NB4 (cell line): ENCODE measurements at regions not wholly inside any gene's neighbourhood (a gene's known extent, or its start where the extent isn't known, plus 50 kb on each side); places are given as distances from the start of the nearest gene placed in this dataset.

Experiments used
- MYC ChIP-seq: IDR thresholded peaks from 2 replicates; pipeline ENCODE4 v1.6.1; 2011; ENCODE audit warnings: low read depth, low read length
- POLR2A ChIP-seq: IDR thresholded peaks from 2 replicates; pipeline ENCODE4 v1.6.1; 2011; ENCODE audit warnings: mild to moderate bottlenecking; ENCODE audit not compliant: insufficient read length; ENCODE audit errors: extremely low read depth
- TF ChIP-seq, protein P1 (sequence below): IDR thresholded peaks from one replicate; pipeline ENCODE4 v1.5.1; 2012; ENCODE audit warnings: low read depth, low read length
- TF ChIP-seq, protein P2 (sequence below): IDR thresholded peaks from 2 replicates; pipeline ENCODE4 v1.6.1; 2011; ENCODE audit warnings: low read depth, low read length

DNA sequence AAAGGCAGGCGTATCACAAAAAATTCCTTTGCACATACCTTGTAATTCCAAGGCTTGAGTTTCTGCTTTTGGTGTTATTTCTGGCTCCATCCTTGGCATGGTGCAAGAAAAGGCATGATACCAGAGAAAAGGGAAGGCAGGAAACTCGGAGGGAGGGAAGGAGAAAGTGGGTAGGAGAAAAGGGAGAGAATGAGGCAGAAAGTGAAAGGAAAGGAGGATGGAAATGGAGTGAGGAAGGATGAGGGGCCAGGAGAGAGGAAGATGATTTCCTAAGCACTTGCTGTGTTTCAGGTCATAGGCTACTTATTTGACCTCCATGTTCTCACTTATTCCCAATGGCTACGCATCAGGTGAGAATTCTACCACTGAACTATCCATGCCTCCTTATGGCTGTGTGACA is 110.8 kb upstream of the JCAD start:
- TF ChIP-seq, protein P1, sequence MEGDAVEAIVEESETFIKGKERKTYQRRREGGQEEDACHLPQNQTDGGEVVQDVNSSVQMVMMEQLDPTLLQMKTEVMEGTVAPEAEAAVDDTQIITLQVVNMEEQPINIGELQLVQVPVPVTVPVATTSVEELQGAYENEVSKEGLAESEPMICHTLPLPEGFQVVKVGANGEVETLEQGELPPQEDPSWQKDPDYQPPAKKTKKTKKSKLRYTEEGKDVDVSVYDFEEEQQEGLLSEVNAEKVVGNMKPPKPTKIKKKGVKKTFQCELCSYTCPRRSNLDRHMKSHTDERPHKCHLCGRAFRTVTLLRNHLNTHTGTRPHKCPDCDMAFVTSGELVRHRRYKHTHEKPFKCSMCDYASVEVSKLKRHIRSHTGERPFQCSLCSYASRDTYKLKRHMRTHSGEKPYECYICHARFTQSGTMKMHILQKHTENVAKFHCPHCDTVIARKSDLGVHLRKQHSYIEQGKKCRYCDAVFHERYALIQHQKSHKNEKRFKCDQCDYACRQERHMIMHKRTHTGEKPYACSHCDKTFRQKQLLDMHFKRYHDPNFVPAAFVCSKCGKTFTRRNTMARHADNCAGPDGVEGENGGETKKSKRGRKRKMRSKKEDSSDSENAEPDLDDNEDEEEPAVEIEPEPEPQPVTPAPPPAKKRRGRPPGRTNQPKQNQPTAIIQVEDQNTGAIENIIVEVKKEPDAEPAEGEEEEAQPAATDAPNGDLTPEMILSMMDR: no peak
- no peak for TF ChIP-seq POLR2A
- TF ChIP-seq, protein P2, sequence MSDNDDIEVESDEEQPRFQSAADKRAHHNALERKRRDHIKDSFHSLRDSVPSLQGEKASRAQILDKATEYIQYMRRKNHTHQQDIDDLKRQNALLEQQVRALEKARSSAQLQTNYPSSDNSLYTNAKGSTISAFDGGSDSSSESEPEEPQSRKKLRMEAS: no peak
- no peak for TF ChIP-seq MYC
